ENCODE measurements at regions not wholly inside any gene's neighbourhood (a gene's known extent, or its start where the extent isn't known, plus 50 kb on each side); places are given as distances from the start of the nearest gene placed in this dataset.
"Not testable (repeated sequence)": the region's sequence is repeated elsewhere in the genome, so short reads cannot be mapped to it uniquely, and the experiment has no call there.

DNA sequence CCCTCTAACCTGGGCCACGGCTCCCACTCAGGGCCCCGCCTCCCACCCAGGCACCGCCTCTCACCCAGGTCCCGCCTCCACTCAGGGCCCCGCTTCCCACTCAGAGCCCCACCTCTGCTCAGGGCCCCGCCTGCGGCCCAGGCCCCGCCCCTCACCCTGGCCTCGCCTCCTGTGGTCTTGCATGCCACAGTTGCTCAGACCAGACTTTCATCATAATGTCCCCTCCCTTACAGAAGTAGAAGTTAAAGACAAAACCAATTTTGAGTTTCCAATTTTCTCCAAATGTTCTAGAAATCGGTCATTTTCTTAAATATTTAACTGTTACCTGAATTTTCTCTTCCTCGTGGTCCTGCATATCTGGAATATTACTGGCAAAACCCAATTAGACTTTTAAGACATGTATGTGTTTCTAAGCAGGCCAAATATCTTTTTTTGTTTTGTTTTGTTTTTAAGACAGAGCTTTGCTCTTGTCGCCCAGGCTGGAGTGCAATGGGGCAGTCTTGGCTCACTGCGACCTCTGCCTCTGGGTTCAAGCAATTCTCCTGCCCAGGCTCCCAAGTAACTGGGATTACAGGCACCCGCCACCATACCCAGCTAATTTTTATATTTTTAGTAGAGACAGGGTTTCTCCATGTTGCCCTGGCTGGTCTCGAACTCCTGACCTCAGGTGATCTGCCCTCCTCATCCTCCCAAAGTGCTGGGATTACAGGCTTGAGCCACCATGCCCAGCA lies 102.8 kb downstream of the FAM53A start:
- CTCF ChIA-PET; H3K9me3 ChIP-seq; H3K27me3 ChIP-seq (replicated peaks in 1 of 2; ENCODE audit: control insufficient read depth in 2 of 2, extremely low read depth in 1 of 2, insufficient read depth in 2 of 2, low read length in 1 of 2); H3K9me3 Mint-ChIP-seq; H3K27me3 Mint-ChIP-seq; H3K36me3 ChIP-seq (ENCODE audit: control insufficient read depth in 2 of 2, extremely low read depth in 1 of 2, insufficient read depth in 1 of 2, low read length in 1 of 2); POLR2A ChIA-PET; H3K4me3 ChIP-seq (ENCODE audit: control insufficient read depth in 1 of 2, extremely low read depth in 1 of 2, low read length in 1 of 2); H3K36me3 Mint-ChIP-seq: not testable (repeated sequence)
- Mint-ChIP-seq H3K4me3 (peak overlapping the region; percentile 31 to 45 (median 36)), H3K27ac (peak overlapping the region; percentile 75 to 76), H3K4me1 (peaks cover 3 to 10% (median 10%) of the 10 kb centered on the region in 3 donors)
- DNase-seq (peak; percentile 73 to 94 (median 89)), ATAC-seq (replicated peaks in 1 of 4) (peak; percentile 55 to 69 (median 57))
- WGBS (ENCODE audit: insufficient coverage), result 4% methylated on average over 4 of the region's 15 CpGs
- Histone ChIP-seq H3K27ac (ENCODE audit: low read length) (peak overlapping the region; percentile 49), H3K4me1 (ENCODE audit: control insufficient read depth in 1 of 2, extremely low read depth in 1 of 2, insufficient read depth in 2 of 2, low read length in 2 of 2) (peaks cover 0 to 16% of the 10 kb centered on the region in 2 experiments)

DNA sequence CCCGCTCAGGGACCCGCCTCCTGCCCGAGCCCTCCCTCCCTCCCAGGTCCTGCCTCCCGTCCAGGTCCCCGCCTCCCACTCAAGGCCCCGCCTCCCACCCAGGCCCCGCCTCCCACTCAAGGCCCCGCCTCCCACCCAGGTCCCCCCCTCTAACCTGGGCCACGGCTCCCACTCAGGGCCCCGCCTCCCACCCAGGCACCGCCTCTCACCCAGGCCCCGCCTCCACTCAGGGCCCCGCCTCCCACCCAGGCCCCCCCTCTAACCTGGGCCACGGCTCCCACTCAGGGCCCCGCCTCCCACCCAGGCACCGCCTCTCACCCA lies 103.5 kb downstream of the FAM53A start:
- H3K27ac ChIP-seq (ENCODE audit: low read length); H3K36me3 ChIP-seq (ENCODE audit: control insufficient read depth in 2 of 2, extremely low read depth in 1 of 2, insufficient read depth in 1 of 2, low read length in 1 of 2); H3K4me3 Mint-ChIP-seq; CTCF ChIA-PET; H3K9me3 ChIP-seq; POLR2A ChIA-PET; ATAC-seq (replicated peaks in 1 of 4); H3K27me3 ChIP-seq (replicated peaks in 1 of 2; ENCODE audit: control insufficient read depth in 2 of 2, extremely low read depth in 1 of 2, insufficient read depth in 2 of 2, low read length in 1 of 2); H3K27me3 Mint-ChIP-seq; H3K4me3 ChIP-seq (ENCODE audit: control insufficient read depth in 1 of 2, extremely low read depth in 1 of 2, low read length in 1 of 2); H3K36me3 Mint-ChIP-seq; H3K9me3 Mint-ChIP-seq; H3K27ac Mint-ChIP-seq: not testable (repeated sequence)
- DNase-seq, result peak in 3 of 35 experiments; percentile 82 to 93 (median 91)
- WGBS (ENCODE audit: insufficient coverage), result 17% methylated on average over 1 of the region's 16 CpGs
- peaks cover 0 to 16% of the 10 kb centered on the region in 2 experiments for H3K4me1 ChIP-seq (ENCODE audit: control insufficient read depth in 1 of 2, extremely low read depth in 1 of 2, insufficient read depth in 2 of 2, low read length in 2 of 2)
- H3K4me1 Mint-ChIP-seq, result peaks cover 3 to 11% (median 10%) of the 10 kb centered on the region in 3 donors

DNA sequence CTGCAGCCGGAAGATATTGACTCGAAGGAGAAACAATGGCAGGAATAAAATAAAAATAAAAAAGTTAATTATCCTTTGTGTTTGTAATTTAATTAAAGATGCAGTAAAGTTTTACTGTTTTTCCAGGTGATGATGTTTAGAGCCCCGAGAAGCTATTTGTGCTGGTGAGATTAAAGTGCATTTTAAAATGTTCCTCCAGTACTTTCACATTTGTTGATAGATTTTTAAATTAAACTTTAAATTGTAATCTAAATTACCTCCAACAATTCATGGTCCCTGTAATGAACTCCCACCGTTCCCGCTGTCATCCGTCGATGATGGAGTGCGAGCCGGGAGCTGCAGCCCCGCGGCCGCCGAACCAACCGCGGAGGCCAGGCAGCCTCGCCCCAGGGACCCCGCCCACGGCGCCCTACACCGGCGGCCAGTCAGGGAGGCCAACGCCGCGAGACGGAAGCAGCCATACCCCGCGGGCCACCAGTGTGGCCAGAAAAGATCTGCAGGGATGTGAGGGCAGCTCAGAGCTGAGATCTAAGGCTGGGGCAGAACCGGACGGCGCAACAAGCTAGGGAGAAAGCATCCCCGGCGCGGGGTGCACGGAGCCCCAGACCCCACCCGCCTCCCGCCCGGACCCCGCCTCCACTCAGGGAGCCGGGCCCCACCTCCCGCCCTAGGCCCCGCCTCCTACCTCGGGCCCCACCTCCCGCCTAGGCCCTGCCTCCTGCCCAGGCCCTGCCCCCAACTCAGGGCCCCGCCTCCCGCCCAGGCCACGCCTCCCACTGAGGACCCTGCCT lies 104.0 kb downstream of the FAM53A start:
- POLR2A ChIA-PET, result no interaction called here
- DNase-seq (peak in 33 of 35 experiments; percentile 7 to 96 (median 92)), ATAC-seq (replicated peaks in 1 of 4) (peak; percentile 74 to 81 (median 76))
- Mint-ChIP-seq H3K27ac (peak overlapping the region; percentile 55 to 76), H3K27me3 (no peaks in the 10 kb centered on the region), H3K36me3 (no peaks in the 10 kb centered on the region), H3K9me3 (no peaks in the 10 kb centered on the region), H3K4me3 (peak overlapping the region; percentile 73 to 78 (median 76)), H3K4me1 (peaks cover 3 to 11% (median 10%) of the 10 kb centered on the region in 3 donors)
- no peaks in the 10 kb centered on the region for H3K27me3 ChIP-seq (replicated peaks in 1 of 2; ENCODE audit: control insufficient read depth in 2 of 2, extremely low read depth in 1 of 2, insufficient read depth in 2 of 2, low read length in 1 of 2)
- H3K4me3 ChIP-seq (ENCODE audit: control insufficient read depth in 1 of 2, extremely low read depth in 1 of 2, low read length in 1 of 2), result peak overlapping the region; percentile 66 to 75
- H3K4me1 ChIP-seq (ENCODE audit: control insufficient read depth in 1 of 2, extremely low read depth in 1 of 2, insufficient read depth in 2 of 2, low read length in 2 of 2), result peaks cover 0 to 16% of the 10 kb centered on the region in 2 experiments
- H3K27ac ChIP-seq (ENCODE audit: low read length), result peak overlapping the region; percentile 44
- H3K36me3 ChIP-seq (ENCODE audit: control insufficient read depth in 2 of 2, extremely low read depth in 1 of 2, insufficient read depth in 1 of 2, low read length in 1 of 2), result no peaks in the 10 kb centered on the region
- CTCF ChIA-PET, result no interaction called here
- no peaks in the 10 kb centered on the region for H3K9me3 ChIP-seq
- WGBS (ENCODE audit: insufficient coverage), result 1% methylated on average over 43 of the region's 46 CpGs

DNA sequence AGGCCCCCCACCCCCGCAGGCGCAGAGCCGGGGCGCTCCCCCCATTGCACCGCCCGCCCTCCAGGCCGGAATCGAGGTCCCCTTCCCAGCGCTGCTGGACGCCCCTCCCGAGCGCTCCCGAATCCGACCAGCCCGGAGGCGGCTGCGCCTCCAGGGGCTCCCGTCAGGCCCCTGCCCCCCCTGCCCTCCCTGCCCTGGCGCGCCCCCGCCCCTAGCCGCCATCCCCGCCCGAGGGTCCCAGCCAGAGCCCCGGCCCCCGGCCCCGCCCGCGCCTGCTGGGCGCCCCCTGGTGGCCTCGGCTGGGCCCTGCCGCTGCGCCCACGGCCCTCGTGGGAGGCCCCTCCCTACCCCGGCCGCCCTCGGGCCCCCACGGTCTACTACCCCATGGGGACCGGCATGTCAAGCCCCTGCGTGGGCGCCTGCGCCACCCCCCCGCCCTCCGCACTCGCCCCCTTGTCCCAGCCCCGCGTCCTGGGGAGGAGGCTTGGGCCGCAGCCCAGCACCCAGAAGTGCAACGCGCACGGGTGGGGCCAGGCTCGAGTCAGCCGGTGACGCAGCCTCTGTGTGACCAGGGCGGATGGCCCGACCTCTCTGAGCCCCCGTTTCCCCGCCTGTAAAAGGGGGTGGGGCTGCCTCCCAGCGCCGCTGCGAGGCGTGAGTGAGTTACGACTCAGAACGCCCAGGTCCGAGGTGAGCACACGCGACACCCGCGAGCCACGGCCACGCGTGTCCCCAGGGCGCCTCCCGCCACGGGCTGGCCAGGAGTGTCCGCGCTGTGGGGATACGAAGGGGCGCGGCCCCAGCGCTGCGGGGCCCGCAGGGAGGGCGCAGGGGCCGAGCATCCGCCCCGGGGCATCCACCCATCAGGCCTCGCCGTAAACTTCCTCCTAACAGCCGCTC lies 104.9 kb downstream of the FAM53A start:
- DNase-seq (peak; percentile 49 to 81 (median 64)), ATAC-seq (replicated peaks in 1 of 4) (peak; percentile 48 to 52 (median 49))
- CTCF ChIA-PET, result interaction anchor here in 1 of 2 donors (0.6 kb wide), 1 partner anchor 9 kb away, joined by 4 read pairs; no protein-coding TSS in a partner anchor
- no peaks in the 10 kb centered on the region for H3K27me3 Mint-ChIP-seq
- H3K9me3 Mint-ChIP-seq, result no peaks in the 10 kb centered on the region
- H3K27ac Mint-ChIP-seq, result peak overlapping the region; percentile 39 to 76
- Histone ChIP-seq H3K9me3 (no peaks in the 10 kb centered on the region), H3K36me3 (ENCODE audit: control insufficient read depth in 2 of 2, extremely low read depth in 1 of 2, insufficient read depth in 1 of 2, low read length in 1 of 2) (no peaks in the 10 kb centered on the region), H3K27ac (ENCODE audit: low read length) (peak overlapping the region; percentile 56), H3K27me3 (replicated peaks in 1 of 2; ENCODE audit: control insufficient read depth in 2 of 2, extremely low read depth in 1 of 2, insufficient read depth in 2 of 2, low read length in 1 of 2) (no peaks in the 10 kb centered on the region), H3K4me3 (ENCODE audit: control insufficient read depth in 1 of 2, extremely low read depth in 1 of 2, low read length in 1 of 2) (peak overlapping the region; percentile 66 to 75), H3K4me1 (ENCODE audit: control insufficient read depth in 1 of 2, extremely low read depth in 1 of 2, insufficient read depth in 2 of 2, low read length in 2 of 2) (peaks cover 0 to 16% of the 10 kb centered on the region in 2 experiments)
- POLR2A ChIA-PET, result no interaction called here
- H3K4me3 Mint-ChIP-seq, result peak overlapping the region; percentile 73 to 78 (median 76)
- H3K4me1 Mint-ChIP-seq, result peaks cover 3 to 11% (median 10%) of the 10 kb centered on the region in 3 donors
- H3K36me3 Mint-ChIP-seq, result no peaks in the 10 kb centered on the region
- 1% methylated on average over 62 of the region's 91 CpGs for WGBS (ENCODE audit: insufficient coverage)

DNA sequence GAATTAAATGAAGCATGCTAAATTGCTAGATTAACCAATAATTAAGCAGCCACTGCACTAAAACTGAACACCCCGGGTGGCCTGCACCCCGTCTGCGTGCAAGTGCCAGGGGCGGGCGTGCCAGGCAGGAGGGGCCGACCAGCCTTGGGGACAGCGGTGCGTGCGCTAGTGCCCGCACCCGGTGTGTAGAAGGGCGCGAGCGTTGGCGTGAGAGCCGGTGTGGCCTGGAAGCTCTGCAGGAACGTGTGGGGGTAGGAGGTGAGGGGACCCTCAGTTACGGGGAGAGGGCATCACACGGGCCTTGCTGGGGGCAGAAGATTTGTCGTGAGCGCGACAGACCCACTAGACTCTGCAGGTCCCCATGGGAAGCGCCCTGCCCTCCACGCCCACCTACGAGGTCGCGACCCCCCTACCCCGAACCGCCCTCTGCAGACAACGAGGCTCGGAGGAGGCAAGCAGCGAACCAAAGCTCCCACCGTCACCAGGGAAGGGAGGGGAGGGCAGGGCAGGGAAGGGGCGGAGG lies 105.8 kb downstream of the FAM53A start:
- ATAC-seq (replicated peaks in 1 of 4), result no peak
- Mint-ChIP-seq H3K27ac (no peak overlapping the region), H3K36me3 (no peaks in the 10 kb centered on the region), H3K4me3 (peak overlapping the region in 2 of 3 donors; percentile 69 to 70), H3K27me3 (no peaks in the 10 kb centered on the region), H3K4me1 (peaks cover 3 to 11% (median 11%) of the 10 kb centered on the region in 3 donors), H3K9me3 (no peaks in the 10 kb centered on the region)
- no CpG with 5 or more reads among the region's 34 CpGs for WGBS (ENCODE audit: insufficient coverage)
- ChIA-PET CTCF (interaction anchor here in 1 of 2 donors (0.6 kb wide), 2 partner anchors 8 to 1791 kb away, joined by 3 to 4 read pairs; no protein-coding TSS in a partner anchor), POLR2A (no interaction called here)
- Histone ChIP-seq H3K36me3 (ENCODE audit: control insufficient read depth in 2 of 2, extremely low read depth in 1 of 2, insufficient read depth in 1 of 2, low read length in 1 of 2) (no peaks in the 10 kb centered on the region), H3K4me3 (ENCODE audit: control insufficient read depth in 1 of 2, extremely low read depth in 1 of 2, low read length in 1 of 2) (no peak overlapping the region), H3K4me1 (ENCODE audit: control insufficient read depth in 1 of 2, extremely low read depth in 1 of 2, insufficient read depth in 2 of 2, low read length in 2 of 2) (peaks cover 0 to 16% of the 10 kb centered on the region in 2 experiments), H3K27ac (ENCODE audit: low read length) (no peak overlapping the region), H3K9me3 (no peaks in the 10 kb centered on the region), H3K27me3 (replicated peaks in 1 of 2; ENCODE audit: control insufficient read depth in 2 of 2, extremely low read depth in 1 of 2, insufficient read depth in 2 of 2, low read length in 1 of 2) (no peaks in the 10 kb centered on the region)
- DNase-seq, result no peak

DNA sequence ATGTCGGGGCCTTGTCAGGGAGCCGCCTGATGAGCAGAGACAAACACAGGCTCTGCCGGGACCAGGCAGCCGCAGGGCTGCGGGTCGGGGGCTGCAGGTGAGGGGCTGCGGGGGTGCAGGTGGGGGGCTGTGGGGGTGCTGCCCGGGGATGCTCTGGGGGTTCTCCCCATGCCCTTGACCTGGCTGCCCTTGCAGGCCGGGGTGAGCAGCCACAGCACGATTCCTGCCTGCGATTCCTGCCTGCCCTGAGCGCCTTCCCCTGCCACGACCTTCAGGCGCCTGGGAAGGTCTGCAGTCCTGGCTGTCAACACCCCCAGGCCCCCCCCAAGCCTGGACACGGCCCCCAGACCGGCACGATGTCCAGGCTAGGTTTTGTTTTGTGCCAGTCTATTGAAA lies 106.3 kb downstream of the FAM53A start:
- Mint-ChIP-seq H3K27me3 (no peaks in the 10 kb centered on the region), H3K4me3 (peak overlapping the region in 1 of 3 donors; percentile 70), H3K9me3 (no peaks in the 10 kb centered on the region), H3K36me3 (no peaks in the 10 kb centered on the region), H3K27ac (no peak overlapping the region), H3K4me1 (peaks cover 3 to 13% (median 11%) of the 10 kb centered on the region in 3 donors)
- ATAC-seq (replicated peaks in 1 of 4), result no peak
- H3K4me3 ChIP-seq (ENCODE audit: control insufficient read depth in 1 of 2, extremely low read depth in 1 of 2, low read length in 1 of 2), result no peak overlapping the region
- no peak for DNase-seq
- H3K4me1 ChIP-seq (ENCODE audit: control insufficient read depth in 1 of 2, extremely low read depth in 1 of 2, insufficient read depth in 2 of 2, low read length in 2 of 2), result peaks cover 0 to 16% of the 10 kb centered on the region in 2 experiments
- CTCF ChIA-PET, result no interaction called here
- no peaks in the 10 kb centered on the region for H3K9me3 ChIP-seq
- WGBS (ENCODE audit: insufficient coverage), result 85% methylated on average over 4 of the region's 17 CpGs
- H3K36me3 ChIP-seq (ENCODE audit: control insufficient read depth in 2 of 2, extremely low read depth in 1 of 2, insufficient read depth in 1 of 2, low read length in 1 of 2), result no peaks in the 10 kb centered on the region
- POLR2A ChIA-PET, result no interaction called here
- no peak overlapping the region for H3K27ac ChIP-seq (ENCODE audit: low read length)
- no peaks in the 10 kb centered on the region for H3K27me3 ChIP-seq (replicated peaks in 1 of 2; ENCODE audit: control insufficient read depth in 2 of 2, extremely low read depth in 1 of 2, insufficient read depth in 2 of 2, low read length in 1 of 2)
